Stimulated activated CD8-positive, alpha-beta memory T cell treated with anti-CD3 and anti-CD28 coated beads, Interleukin-7, amount 100 ng/mL, for 4 hours (primary cell): ENCODE measurements at regions not wholly inside any gene's neighbourhood (a gene's known extent, or its start where the extent isn't known, plus 50 kb on each side); places are given as distances from the start of the nearest gene placed in this dataset.

ENCODE experiments used
- DNase-seq, 2 donors: peaks; one replicate each; pipeline ENCODE4 v3.0.0-alpha.2; 2020; ENCODE audit warnings: low read depth in 2 of 2

- DNase-seq, result no peak
Measured at GRCh38 chr12:13383379-13383778, 186.9 kb downstream of the EMP1 start.

- no peak for DNase-seq
Measured at GRCh38 chr12:13380297-13380696, 183.8 kb downstream of the EMP1 start.

DNA sequence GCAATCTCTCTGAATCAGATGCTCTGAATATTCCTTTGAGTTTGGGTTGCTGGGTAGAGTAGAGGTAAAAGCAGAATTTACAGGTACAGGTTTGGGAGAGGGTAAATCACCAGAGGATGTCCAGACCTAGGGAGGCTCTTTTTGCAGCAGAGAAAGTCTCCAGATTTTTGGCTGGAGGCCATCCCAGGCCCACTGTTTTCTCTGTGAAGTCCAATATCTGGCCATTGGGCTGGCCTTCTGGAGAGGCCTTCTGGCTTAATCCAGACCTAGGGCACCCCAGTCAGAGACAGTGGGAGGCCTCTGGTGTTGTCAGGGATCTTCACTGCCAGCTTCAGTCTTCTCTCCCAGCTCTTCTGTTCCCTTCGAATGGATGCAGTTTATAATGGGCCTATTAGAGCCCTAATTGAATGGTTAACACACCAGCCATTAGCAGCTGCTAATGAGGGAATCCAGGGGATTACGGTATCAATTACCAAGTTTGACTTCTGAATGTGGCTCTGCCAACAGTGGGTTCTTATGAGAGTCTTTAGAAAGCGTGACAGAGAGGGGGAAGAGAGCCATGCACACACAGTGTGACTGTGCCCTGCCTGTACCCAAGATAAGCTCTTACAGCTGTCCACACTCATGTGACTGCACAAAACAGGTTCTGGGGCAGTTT, 183.1 kb downstream of the EMP1 start:
- no peak for DNase-seq

DNA sequence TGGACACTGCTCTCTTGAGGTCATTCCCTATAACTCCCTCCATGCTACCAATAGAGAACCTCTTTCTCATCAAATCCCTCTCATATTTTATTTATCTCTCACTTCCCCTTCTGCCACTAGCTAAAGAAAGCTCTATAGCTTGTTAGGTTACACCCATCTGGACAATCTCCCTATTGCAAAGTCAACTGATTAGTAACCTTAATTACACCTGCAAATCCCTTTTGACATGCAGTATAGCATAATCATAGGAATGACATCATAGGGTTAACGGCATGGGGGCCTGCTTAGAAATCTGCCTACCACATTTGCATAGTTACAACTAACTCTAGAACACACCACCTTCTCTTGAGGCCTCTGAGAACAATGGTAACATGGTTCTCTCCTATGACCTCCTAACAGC, 181.2 kb downstream of the EMP1 start:
- no peak for DNase-seq

GRCh38 chr12:13376610-13377373, 180.3 kb downstream of the EMP1 start:
- no peak for DNase-seq

GRCh38 chr12:13375583-13376345, 179.2 kb downstream of the EMP1 start:
- DNase-seq, result no peak

- no peak for DNase-seq
Measured at GRCh38 chr12:13374793-13375192, 178.3 kb downstream of the EMP1 start.

DNA sequence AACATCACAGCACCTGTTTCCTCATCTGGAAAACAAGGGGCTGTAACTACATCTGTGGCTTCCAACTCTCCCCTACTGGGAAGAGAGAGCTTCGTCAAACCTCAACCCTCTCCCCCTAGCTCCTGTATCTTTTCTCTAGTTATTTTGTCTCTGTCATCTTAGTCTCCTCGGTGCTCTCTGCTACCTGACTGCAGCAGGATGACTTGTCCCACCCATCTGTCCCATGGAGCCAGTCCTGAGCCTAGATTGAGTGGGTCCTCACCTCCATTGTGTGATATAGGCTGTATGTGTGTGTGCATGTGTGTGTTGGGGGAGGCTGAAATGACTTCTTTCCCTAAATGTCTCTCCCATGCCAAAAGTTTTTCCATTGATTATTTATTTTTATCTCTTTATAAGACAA, 177.3 kb downstream of the EMP1 start:
- no peak for DNase-seq

GRCh38 chr12:13373131-13373530, 176.6 kb downstream of the EMP1 start:
- DNase-seq, result no peak

DNA sequence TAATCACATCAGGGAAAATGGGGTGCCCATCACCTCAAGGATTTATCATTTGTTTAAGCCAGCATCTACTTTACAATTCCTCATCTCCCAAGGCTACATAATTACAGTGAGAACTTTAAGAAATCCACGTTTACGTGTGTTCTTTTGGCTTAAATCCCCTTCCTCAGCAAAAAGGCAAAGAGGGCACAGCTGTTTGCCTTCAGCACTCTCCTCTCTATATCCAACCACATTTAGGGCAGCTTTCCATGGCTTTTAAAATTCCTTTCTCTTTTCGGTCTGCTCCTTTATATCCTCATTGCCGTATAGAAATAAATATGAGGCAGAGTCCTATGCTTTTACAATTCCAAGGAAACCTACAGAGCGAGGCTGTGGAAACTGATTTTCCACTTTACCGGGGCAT, 175.9 kb downstream of the EMP1 start:
- no peak for DNase-seq

DNA sequence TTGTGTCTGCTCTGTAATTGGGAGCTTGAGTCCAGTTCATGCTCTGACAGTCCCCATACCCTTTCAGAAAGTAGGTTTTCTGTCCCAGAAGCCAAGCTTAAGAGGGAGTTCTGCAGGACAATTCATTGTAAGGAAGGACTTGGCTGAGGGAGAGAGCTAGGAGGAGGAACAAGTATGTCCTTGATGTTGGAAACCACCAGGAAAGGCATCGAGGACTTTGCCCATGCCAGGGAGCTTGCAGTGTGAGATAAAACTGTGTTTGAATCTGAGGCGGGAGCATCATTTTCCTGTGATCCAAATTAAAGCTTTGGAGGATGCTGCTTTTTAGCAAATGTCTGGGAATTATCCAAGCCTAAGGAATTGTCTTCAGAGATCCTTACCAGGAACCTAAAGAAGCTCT, 175.3 kb downstream of the EMP1 start:
- no peak for DNase-seq

GRCh38 chr12:13371367-13371766, 174.8 kb downstream of the EMP1 start:
- DNase-seq, result no peak

- DNase-seq, result no peak
Measured at GRCh38 chr12:13369474-13370056, 173.0 kb downstream of the EMP1 start.

DNA sequence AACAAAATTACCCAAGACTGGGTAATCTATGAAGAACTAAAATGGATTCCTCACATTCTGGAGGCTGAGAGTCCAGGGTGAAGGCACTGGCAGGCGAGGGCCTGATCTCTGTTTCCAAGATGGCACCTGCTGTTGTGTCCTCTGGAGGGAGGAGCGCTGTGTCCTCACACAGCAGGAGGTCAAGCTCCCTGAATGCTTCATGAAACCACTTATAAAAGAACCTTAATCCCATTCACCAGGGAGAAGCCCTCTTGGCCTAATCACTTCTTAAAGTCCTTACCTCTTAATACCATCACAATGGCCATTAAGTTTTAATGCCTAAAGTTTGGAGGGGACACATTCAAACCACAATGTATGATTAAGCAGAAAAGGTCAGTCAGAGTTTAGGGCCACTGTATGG, 172.4 kb downstream of the EMP1 start:
- no peak for DNase-seq

DNA sequence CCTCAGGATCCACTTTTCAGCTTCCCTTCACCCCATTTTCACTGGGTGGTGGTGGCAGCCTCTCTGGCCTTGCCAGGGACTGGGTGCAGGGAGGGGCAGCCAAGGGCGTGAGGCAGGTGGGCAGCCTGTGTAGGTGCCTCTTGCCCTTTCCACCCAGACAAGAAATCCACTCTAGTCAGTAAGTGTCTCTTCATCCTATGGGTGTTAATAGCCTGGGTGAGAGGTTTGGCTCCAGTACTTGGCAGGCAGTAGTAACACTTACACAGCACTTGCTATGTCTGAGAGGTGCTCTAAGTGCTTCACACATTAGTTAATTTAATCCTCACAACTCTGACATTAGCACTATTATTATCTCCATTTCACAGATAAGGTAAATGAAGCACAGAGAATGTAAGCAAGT, 171.9 kb downstream of the EMP1 start:
- no peak for DNase-seq

DNA sequence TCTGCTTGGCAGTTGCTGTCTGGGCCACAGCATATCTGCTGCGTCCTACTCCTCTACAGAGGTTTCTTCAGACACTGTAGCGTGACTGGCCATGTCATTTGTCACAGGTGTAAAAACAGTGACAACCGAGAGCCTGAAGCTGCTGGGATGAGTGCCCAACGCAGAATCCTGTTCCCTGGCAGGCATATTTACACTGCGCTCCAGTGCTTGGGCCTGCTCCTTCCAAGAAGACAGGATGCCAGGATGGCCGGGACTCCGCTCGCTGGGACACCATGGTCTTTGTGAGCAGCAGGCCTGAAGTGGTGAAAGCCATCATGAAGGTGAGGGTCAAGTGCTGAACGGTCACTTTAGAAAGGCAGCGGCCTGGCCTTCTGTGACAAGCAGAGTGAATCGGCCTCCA, 171.4 kb downstream of the EMP1 start:
- no peak for DNase-seq

DNA sequence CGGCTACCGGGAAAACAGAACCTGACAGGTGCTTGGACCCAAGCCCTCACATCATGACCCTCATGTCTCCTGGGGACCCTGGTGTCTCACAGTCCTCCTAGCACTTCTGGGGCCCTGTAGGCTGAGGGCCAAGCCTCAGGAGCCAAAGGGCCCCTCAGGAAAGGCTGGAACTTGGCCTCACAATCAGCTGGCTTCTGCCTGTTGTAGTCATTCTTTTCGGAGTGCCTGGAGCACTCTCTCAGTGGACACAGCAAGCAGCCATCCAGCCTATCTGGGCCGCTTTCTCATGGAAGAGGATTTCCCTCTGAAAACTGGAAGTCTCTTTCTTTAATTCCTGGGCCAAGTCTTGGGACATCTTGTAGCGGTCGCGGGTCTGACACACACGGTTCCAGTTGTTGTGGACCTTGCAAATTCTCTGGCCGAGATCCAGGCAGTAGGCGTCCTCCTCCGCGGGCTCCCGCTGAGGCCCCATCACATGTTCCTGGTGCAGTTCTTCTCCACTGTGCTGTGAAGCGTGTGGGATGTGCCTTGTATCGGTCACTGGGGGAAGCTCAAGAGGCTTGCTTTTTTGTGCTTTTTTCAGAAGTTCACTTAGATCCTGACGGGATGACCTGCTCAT, 169.3 kb downstream of the EMP1 start:
- no peak for DNase-seq

- peak in 1 of 2 donors; percentile 12 for DNase-seq
Measured at GRCh38 chr12:13362260-13362841, 165.8 kb downstream of the EMP1 start.

- no peak for DNase-seq
Measured at GRCh38 chr12:13359636-13360035, 163.1 kb downstream of the EMP1 start.

DNA sequence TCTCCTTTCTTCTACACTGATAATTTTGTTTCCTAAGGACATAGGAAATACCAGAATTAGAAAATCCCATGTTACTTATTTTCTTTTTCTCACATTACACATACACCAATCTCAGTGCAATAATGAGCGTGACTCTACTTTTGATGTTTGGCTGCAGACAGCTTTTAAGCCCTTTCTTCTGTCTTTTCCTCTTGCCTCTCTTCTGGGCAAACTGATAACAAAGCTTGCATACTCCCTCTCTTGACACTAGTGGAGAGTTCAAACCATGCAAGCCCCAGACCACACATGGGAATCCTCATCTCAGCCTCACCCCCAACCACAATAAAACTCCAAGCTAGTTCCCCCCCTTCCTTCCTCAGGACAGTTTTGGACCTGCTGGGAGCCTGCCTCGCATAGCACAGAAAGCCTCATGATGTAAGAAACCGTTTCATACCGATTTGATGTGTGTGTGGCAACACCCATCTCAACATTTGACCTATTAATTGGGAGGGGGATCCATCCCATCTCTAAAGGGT, 161.9 kb downstream of the EMP1 start:
- no peak for DNase-seq

DNA sequence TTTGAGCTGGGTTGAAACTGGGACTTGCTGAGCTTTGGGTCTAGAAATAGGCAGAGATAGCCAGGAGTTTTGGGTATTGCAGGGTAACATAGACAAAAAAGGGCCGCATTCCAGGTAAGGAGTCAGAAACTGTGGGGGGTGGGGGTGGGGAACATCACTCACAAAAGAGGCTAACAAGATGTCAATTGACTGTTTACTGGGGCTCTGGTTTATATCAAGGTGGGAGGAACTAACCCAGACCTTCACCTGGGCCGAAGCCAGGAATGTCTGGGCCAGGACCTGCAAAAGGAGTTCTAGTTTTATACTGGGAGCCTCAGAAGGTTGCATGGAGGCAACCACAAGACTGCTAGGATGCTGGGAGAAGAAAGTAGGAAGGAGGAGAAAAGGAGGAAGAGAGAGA, 154.4 kb downstream of the EMP1 start:
- no peak for DNase-seq
